ENCODE measurements at regions not wholly inside any gene's neighbourhood (a gene's known extent, or its start where the extent isn't known, plus 50 kb on each side); places are given as distances from the start of the nearest gene placed in this dataset.

- DNase-seq (ENCODE audit: extremely low read depth, low read depth) = no peak
- TF ChIP-seq CTCF (IDR thresholded peaks at IDR 0.05; ENCODE audit: low read depth, low read length, missing control alignments) = no peak
- H3K4me3 ChIP-seq (replicated peaks; ENCODE audit: low read depth, low read length) = no peak overlapping the region
Observed at GRCh38 chr2:129758784-129759471, 220.5 kb upstream of the RAB6C start.

- no peak for TF ChIP-seq CTCF (IDR thresholded peaks at IDR 0.05; ENCODE audit: low read depth, low read length, missing control alignments)
- DNase-seq (ENCODE audit: extremely low read depth, low read depth) = no peak
- H3K4me3 ChIP-seq (replicated peaks; ENCODE audit: low read depth, low read length) = no peak overlapping the region
Observed at GRCh38 chr2:129759472-129760010, 219.9 kb upstream of the RAB6C start.

GRCh38 chr2:129760669-129761068, 218.8 kb upstream of the RAB6C start:
- no peak overlapping the region for H3K4me3 ChIP-seq (replicated peaks; ENCODE audit: low read depth, low read length)
- TF ChIP-seq CTCF (IDR thresholded peaks at IDR 0.05; ENCODE audit: low read depth, low read length, missing control alignments) = no peak
- DNase-seq (ENCODE audit: extremely low read depth, low read depth) = no peak

GRCh38 chr2:129761569-129762021, 217.9 kb upstream of the RAB6C start:
- no peak for TF ChIP-seq CTCF (IDR thresholded peaks at IDR 0.05; ENCODE audit: low read depth, low read length, missing control alignments)
- no peak overlapping the region for H3K4me3 ChIP-seq (replicated peaks; ENCODE audit: low read depth, low read length)
- no peak for DNase-seq (ENCODE audit: extremely low read depth, low read depth)

GRCh38 chr2:129762386-129763189, 216.9 kb upstream of the RAB6C start:
- no peak for DNase-seq (ENCODE audit: extremely low read depth, low read depth)
- no peak for TF ChIP-seq CTCF (IDR thresholded peaks at IDR 0.05; ENCODE audit: low read depth, low read length, missing control alignments)
- H3K4me3 ChIP-seq (replicated peaks; ENCODE audit: low read depth, low read length) = no peak overlapping the region

GRCh38 chr2:129763190-129763846, 216.1 kb upstream of the RAB6C start:
- H3K4me3 ChIP-seq (replicated peaks; ENCODE audit: low read depth, low read length) = no peak overlapping the region
- TF ChIP-seq CTCF (IDR thresholded peaks at IDR 0.05; ENCODE audit: low read depth, low read length, missing control alignments) = no peak
- DNase-seq (ENCODE audit: extremely low read depth, low read depth) = no peak
